ENCODE measurements at regions not wholly inside any gene's neighbourhood (a gene's known extent, or its start where the extent isn't known, plus 50 kb on each side); places are given as distances from the start of the nearest gene placed in this dataset.
A peak's percentile ranks its signal among the peaks of the same experiment; 100 is the strongest.

DNA sequence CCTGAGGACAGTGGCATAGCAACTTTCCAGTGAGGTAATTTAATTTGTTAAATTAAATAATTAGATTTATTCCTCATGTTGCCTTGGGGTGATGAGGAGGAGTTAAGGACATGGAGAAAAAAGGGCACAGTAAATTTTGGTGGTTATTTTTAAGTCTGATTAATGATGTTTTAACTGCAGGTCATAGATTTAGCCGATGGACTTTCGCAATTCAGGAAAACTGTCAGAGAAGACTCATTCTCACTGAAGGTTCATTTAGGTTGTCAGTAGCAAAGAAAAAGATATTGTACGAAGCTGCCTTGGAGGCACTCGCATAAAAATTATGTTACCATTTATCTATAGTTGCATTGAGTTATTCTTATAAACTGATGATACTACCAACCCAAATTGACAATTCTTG, 164.2 kb upstream of the PITX2 start:
- TF ChIP-seq, protein P1, sequence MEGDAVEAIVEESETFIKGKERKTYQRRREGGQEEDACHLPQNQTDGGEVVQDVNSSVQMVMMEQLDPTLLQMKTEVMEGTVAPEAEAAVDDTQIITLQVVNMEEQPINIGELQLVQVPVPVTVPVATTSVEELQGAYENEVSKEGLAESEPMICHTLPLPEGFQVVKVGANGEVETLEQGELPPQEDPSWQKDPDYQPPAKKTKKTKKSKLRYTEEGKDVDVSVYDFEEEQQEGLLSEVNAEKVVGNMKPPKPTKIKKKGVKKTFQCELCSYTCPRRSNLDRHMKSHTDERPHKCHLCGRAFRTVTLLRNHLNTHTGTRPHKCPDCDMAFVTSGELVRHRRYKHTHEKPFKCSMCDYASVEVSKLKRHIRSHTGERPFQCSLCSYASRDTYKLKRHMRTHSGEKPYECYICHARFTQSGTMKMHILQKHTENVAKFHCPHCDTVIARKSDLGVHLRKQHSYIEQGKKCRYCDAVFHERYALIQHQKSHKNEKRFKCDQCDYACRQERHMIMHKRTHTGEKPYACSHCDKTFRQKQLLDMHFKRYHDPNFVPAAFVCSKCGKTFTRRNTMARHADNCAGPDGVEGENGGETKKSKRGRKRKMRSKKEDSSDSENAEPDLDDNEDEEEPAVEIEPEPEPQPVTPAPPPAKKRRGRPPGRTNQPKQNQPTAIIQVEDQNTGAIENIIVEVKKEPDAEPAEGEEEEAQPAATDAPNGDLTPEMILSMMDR (IDR thresholded peaks at IDR 0.05; ENCODE audit: insufficient read depth, low read length), result no peak
- H3K4me3 ChIP-seq (ENCODE audit: low read depth, low read length), result no peak overlapping the region
- DNase-seq (ENCODE audit: low read depth), result peak; percentile 9

DNA sequence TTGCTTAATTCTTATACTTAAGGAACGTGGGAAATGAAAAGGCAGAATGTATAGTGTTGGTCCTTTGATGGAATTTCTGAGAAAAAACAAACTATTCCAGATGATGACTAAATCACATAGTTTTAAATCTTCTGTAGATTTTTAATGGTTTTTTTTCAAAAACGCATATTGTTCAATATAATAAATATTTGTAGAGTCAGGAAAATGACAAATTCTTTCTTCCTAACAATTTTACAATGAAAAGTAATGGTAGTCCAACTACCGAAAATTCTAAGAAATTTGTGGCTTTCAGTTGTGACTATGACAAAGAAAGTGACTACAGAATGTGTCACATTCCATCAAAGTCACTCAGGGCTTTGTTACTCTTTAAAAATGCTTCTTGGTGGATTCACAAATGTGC, 164.8 kb upstream of the PITX2 start:
- no peak for DNase-seq (ENCODE audit: low read depth)
- no peak overlapping the region for H3K4me3 ChIP-seq (ENCODE audit: low read depth, low read length)
- TF ChIP-seq, protein P1 (IDR thresholded peaks at IDR 0.05; ENCODE audit: insufficient read depth, low read length), result no peak

DNA sequence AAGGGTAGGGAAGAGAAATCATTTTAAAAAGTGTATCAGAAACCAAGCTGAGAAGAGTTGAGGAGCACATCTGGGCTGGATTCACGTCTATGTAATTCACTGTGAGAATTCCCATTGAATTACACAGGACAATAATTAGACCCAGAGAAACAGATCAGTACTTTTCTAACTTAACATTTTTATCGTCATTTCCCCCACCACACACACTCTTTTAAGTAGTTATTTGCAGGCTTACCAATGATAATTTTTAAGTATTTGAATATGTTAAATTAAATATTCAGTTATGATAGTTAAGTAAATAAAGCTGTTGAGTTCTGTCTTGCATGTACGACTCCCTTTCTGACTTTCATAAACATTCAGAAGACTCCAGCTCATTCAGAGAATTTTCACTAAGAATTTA, 165.4 kb upstream of the PITX2 start:
- TF ChIP-seq, protein P1 (IDR thresholded peaks at IDR 0.05; ENCODE audit: insufficient read depth, low read length), result no peak
- DNase-seq (ENCODE audit: low read depth), result no peak
- no peak overlapping the region for H3K4me3 ChIP-seq (ENCODE audit: low read depth, low read length)

DNA sequence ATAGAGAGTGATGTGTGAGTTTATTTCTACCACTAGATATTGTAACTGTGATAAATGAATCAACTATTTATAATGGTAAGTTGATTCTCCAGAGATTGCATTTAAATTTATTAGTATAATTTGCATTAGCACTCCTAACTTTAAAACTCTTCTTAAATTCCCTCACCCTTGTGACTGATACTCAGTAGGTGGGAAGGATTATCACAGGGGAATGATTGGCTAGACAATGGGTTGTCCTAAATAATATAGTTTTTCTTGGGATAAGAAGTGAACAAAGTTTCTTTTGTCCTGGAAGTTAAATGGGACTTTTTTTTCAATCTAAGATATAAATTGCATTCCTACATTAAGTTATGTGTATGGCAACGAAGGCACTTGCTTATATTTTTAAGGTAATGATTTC, 169.2 kb upstream of the PITX2 start:
- TF ChIP-seq, protein P1 (IDR thresholded peaks at IDR 0.05; ENCODE audit: insufficient read depth, low read length), result no peak
- no peak for DNase-seq (ENCODE audit: low read depth)
- H3K4me3 ChIP-seq (ENCODE audit: low read depth, low read length), result no peak overlapping the region

DNA sequence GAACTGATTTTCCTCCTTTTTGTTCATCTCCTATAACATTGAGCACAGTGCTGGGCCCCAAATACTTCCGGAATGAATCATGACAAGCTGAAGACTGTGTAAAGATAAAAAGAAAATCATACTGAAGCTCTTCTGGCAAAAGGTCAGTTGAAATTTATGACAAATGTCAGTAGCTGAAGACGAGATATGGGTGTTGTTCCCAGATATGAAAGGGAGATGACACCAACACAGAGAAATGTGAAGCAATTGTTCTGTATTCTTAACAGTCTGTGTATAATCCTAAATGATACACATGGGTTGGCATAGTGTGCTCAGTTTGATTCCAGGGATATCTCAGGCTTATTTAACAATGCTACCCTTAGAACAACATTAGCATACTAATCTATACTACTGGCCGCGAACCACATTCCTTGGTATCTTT, 170.5 kb upstream of the PITX2 start:
- TF ChIP-seq, protein P1 (IDR thresholded peaks at IDR 0.05; ENCODE audit: insufficient read depth, low read length), result no peak
- DNase-seq (ENCODE audit: low read depth), result peak; percentile 71
- H3K4me3 ChIP-seq (ENCODE audit: low read depth, low read length), result no peak overlapping the region

DNA sequence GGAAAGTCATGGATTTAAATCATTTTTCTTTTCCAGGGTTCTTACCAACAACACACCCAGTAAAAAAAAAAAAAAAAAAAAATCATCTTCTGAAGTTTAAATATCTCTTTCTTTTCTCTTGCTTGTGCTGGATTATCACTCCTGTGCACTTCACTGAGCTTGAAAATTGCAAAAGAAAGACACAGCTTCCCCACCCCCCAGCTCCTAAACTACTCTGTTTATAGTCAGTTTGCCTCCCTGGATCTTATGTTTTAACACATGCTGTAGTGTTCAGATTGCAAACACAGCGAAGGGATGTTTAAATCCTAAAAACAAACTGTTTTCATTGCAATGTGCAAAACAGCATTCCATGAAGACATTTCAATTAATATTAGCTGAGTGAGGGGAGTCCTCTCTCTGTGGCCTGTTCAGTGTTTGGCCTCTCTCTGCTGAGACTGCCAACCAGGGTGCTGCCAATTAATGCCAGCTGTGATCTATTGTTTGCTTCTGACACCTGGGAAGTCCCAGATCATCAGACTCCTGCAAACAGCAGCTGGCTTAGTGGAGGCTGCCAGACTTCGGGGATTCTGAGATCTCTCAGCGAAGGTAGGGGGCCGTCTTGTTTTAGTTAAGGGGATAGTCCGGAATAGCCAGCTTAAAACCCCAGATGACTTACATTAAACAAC, 171.1 kb upstream of the PITX2 start:
- DNase-seq (ENCODE audit: low read depth), result no peak
- TF ChIP-seq, protein P1 (IDR thresholded peaks at IDR 0.05; ENCODE audit: insufficient read depth, low read length), result no peak

DNA sequence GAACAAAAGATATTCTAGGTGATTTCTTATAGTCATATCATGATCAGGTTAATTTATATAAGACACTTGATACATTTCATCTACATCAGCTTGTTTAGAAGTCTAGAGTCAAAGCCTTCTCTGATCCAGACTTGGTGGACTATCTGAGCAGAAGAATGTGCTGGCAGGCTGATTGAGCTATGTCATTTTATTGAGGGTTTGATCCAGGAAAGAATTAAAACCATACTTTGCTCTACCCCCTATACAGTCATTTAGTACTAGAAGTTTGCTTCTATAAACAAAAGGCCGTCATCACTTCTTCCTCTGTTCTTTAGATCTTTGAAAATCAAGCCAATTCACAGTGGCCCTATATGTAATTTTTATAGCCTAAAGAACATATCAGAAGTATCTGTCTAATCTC, 173.1 kb upstream of the PITX2 start:
- TF ChIP-seq, protein P1 (IDR thresholded peaks at IDR 0.05; ENCODE audit: insufficient read depth, low read length), result no peak
- H3K4me3 ChIP-seq (ENCODE audit: low read depth, low read length), result no peak overlapping the region
- DNase-seq (ENCODE audit: low read depth), result no peak

More for the DNA sequence above, 171.1 kb upstream of the PITX2 start:
- no peak overlapping the region for H3K4me3 ChIP-seq (ENCODE audit: low read depth, low read length)
